HL-60 (cell line): ENCODE measurements at regions not wholly inside any gene's neighbourhood (a gene's known extent, or its start where the extent isn't known, plus 50 kb on each side); places are given as distances from the start of the nearest gene placed in this dataset.

Experiments
- CTCF ChIP-seq: IDR thresholded peaks from one replicate; pipeline ENCODE4 v1.5.1; 2011; ENCODE audit warnings: low read length, control low read depth, inconsistent platforms; ENCODE audit not compliant: insufficient read depth
- GABPA ChIP-seq: IDR thresholded peaks from 2 replicates; pipeline ENCODE4 v1.6.1; 2012; ENCODE audit warnings: low read depth
- POLR2AphosphoS5 ChIP-seq: IDR thresholded peaks from 2 replicates; pipeline ENCODE4 v1.6.1; 2012; ENCODE audit warnings: low read depth
- SPI1 ChIP-seq: IDR thresholded peaks from 2 replicates; pipeline ENCODE4 v1.6.1; 2012; ENCODE audit warnings: low read depth, mild to moderate bottlenecking, borderline replicate concordance

- TF ChIP-seq CTCF (no peak), GABPA (no peak), POLR2AphosphoS5 (peak; percentile 86), SPI1 (peak; percentile 78)
Observed at GRCh38 chr1:87176514-87176913, 152.2 kb upstream of the LMO4 start.
